Limb (tissue), 2 donors: ENCODE measurements at regions not wholly inside any gene's neighbourhood (a gene's known extent, or its start where the extent isn't known, plus 50 kb on each side); places are given as distances from the start of the nearest gene placed in this dataset.

Experiments used
- DNase-seq, 2 donors: peaks; one replicate each; pipeline ENCODE4 v3.0.0-alpha.2; 2016; ENCODE audit errors: extremely low spot score in 2 of 2

- DNase-seq = no peak
Observed at GRCh38 chr6:21514288-21514687, 79.3 kb upstream of the SOX4 start.

DNA sequence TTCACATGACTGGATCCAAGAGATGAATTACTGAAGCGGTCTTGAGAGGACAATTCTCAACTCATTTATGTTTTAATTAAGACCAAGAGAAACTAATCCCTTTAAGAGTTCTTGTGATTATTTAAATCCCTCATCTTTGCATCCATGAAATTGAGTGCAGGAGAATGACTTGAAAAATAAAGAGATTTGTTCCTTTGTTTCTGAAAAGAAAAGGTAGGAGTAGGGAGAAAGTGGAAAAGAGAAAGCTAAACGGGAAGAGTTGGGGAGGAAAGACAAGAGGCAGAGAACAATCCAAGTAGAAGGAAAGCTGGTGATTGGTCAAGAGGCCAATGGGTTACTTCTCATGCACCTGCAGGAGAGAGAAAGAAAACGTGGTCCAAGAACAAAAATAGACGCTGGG, 75.2 kb upstream of the SOX4 start:
- no peak for DNase-seq

DNA sequence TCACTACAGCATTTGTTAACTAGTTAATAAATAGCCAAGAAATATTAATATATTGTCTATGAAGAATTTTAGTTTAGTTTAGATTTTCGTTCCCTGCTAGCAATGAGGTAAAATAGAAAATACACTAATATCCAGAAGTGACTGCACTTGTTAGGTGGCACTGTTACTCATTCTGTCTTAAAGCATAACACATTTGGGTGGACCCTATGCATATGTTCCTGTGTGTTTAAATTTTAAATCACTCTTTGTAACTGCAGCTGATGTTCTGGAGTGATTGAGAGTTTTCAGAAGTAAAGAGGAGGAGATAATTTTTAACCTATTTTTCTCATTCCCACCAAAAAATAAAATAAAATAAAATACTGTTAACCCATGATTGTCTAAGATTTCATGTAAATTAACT, 73.9 kb upstream of the SOX4 start:
- DNase-seq = no peak

- no peak for DNase-seq
Observed at GRCh38 chr6:21521276-21521675, 72.3 kb upstream of the SOX4 start.

GRCh38 chr6:21522143-21522747, 71.3 kb upstream of the SOX4 start:
- DNase-seq = no peak

GRCh38 chr6:21522797-21523456, 70.6 kb upstream of the SOX4 start:
- peak in 1 of 2 donors; percentile 36 for DNase-seq

- DNase-seq = no peak
Observed at GRCh38 chr6:21523652-21524051, 69.9 kb upstream of the SOX4 start.

- DNase-seq = no peak
Observed at GRCh38 chr6:21524201-21524600, 69.3 kb upstream of the SOX4 start.

GRCh38 chr6:21526974-21527373, 66.6 kb upstream of the SOX4 start:
- no peak for DNase-seq

GRCh38 chr6:21527731-21528130, 65.8 kb upstream of the SOX4 start:
- no peak for DNase-seq

- DNase-seq = no peak
Observed at GRCh38 chr6:21529431-21529830, 64.1 kb upstream of the SOX4 start.

DNA sequence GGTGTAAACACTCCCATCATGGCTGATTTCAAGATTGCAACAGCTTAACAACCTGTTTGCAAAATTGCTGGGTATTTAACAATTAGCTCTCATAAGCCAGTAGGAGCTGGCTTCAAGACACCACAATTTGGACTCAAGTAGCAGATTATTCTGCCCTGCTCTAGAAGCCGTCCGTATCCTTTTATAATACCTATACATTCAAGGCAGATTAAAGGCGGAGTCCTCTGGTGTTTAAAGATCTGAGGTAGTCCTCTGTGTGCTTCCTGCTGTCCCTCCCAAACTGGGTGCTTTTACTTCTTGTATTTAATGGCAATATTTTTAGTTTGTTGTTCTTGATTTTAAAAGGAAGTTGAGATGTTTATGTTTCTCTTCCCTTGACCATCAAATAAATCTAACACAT, 62.2 kb upstream of the SOX4 start:
- no peak for DNase-seq

- no peak for DNase-seq
Observed at GRCh38 chr6:21533678-21534077, 59.9 kb upstream of the SOX4 start.

- no peak for DNase-seq
Observed at GRCh38 chr6:21536280-21536766, 57.2 kb upstream of the SOX4 start.

DNA sequence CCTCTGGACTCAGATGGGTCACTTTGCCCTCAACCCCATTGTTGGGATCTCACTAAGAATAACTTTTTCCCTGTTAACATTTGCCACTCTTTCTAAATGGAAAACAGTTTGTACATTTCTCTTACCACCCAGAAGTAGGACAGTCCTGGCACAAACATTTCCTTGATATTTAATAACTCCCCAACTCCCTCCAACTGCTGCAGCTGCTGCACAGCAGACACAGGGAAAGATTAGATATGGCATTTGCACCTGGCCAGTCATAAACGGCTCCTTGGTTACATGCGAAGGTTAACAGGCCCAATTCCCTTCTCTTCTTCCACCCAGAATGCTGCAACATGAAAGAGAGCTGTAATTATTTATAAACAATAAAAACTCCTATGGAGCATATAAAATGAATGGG, 55.9 kb upstream of the SOX4 start:
- peak in 1 of 2 donors; percentile 55 for DNase-seq

DNA sequence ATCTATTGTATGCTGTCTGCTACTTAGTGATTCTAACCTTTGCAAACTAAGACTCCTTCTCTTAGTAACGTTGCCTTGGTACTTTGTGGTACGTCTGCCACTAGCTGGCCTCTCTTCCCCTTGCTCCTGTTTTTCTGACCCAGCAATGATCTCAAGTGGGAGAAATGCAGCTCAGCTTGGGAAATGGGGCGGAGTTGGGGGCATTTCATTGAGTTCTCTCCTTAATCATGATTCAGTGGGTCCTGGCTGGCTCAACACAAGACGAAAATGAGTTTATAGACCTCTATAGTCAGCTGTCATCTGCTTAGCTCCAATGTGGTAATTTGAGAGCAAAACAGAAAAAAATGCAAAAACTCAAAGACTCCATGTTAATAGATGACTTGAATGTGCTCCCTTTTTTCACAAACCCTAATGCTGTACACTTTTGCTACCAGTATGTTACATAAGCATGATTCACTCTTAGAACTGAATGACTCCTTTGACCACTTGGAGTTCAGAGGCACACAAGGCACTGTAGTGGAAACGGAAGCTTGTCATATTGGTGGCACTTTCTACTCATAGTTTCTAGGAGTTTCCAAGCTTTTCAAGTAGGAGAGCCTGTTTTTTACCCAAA, 55.3 kb upstream of the SOX4 start:
- DNase-seq = peak; percentile 32 to 35

DNA sequence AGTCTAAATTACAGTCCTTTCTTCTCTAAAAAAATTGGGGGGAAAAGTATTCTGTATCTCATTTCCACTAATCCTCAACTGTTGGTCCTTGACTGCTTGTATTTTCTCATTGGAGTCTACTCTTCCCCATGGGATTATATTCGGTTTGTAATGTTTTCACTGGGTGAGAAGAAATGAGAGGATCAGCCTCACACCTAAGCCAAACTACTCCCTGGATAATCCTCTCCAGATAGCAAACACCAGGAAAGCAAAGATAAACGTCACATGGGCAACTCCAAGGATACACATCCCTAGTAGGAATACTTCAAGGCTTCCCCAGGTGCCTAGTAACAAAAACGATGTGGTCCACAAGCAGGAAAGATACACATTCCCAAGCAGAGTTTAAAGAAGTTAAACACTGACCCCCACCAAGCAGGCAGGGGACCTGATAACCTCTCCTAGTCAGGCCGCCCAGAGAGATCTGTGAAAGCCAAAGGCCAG, 53.9 kb upstream of the SOX4 start:
- no peak for DNase-seq
